ENCODE measurements at regions not wholly inside any gene's neighbourhood (a gene's known extent, or its start where the extent isn't known, plus 50 kb on each side); places are given as distances from the start of the nearest gene placed in this dataset.

- DNase-seq (ENCODE audit: low spot score), result no peak
These were observed 474.7 kb downstream of the ANKRD7 start for GRCh38 chr7:118699222-118699621.

- DNase-seq (ENCODE audit: low spot score), result no peak
These were observed 484.2 kb downstream of the ANKRD7 start for GRCh38 chr7:118708741-118709140.

DNA sequence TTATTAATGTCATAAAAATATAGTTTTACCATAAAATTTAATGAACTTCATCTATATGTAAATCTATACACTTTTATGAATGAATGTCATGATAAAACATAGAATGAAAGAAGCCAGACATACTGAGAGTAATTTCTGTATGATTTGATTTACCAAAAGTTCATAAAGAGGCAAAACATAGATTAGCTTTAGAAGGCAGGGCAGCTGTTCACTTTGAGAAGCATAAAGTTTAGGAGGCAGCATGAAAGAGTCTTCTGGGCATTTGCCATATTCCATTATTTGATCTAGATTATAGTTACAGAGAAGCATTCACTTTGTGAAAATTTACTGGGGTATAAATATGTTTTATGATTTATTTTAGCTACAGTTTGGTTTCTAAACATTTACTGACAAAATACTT, 487.2 kb downstream of the ANKRD7 start:
- no peak for DNase-seq (ENCODE audit: low spot score)

DNA sequence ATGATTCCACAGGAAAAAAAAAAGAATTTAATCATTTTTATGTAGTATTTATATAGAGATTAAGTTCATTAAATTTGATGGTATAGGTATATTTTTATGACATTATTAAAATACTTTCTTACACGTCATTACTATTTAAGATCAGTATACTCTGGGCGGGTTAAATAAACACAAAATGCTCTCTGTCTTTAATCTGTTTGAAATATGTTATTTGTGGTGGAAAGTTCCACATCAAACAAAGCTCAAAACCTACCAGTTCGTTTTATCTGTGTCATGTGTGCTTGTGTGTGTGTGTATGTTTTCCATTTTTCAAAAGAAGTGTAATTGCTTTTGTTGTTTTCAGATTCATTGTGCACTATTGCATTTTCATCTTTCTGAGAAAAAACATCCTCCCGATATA, 488.5 kb downstream of the ANKRD7 start:
- no peak for DNase-seq (ENCODE audit: low spot score)

GRCh38 chr7:118720632-118721031, 496.1 kb downstream of the ANKRD7 start:
- no peak for DNase-seq (ENCODE audit: low spot score)

- no peak for DNase-seq (ENCODE audit: low spot score)
These were observed 507.4 kb downstream of the ANKRD7 start for GRCh38 chr7:118731854-118732253.

DNA sequence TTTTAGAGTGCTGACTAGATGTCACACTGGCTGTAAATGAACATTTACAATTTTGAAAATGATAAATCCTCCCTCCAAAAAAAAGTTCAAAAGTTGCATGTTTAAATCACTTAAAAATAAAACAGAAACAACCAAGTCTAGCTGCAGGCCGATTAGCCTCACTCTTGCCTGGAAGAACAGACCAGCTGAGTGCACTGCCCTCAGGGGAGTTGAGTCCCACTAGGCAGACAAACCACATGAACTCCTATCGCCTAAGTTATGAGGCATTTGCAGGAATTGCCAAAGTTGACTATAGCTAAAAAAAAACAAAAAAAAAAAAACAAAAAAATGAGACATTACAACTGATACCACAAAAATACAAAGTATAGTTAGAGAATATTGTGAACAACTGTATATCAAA, 510.0 kb downstream of the ANKRD7 start:
- no peak for DNase-seq (ENCODE audit: low spot score)

DNA sequence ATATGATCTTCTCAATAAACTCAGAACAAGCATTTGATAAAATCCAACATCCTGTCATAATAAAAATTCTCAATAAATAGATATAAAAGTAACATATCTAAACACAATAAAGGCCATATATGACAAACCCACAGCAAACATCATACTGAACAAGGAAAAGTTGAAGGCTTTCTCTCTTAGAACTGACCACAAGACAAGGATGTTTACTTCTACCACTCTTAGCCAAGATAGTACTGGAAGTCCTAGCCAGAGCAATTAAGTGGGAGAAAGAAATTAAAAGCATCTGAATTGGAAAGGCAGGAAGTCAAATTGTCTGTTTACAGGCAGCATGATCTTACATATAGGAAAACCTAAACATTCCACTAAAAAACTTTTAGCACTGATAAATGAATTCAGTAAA, 510.9 kb downstream of the ANKRD7 start:
- DNase-seq (ENCODE audit: low spot score), result no peak

DNA sequence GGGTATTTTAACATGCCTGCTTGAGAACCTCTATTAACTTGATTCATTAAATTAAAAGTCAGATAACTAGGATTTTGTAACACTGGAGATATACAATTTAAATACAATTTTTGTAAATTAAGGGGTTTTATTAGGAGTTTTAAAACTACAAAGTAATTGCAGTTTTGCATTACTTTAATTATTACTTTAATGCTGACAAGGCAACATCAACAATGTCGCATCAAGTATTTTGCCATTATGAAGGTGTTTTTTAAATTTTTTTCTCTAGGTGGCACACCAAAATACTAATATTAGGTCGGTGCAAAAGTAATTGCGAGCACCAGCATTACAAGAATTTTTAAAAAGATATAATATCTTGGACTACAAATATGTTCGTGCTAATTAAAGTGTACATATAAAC, 513.4 kb downstream of the ANKRD7 start:
- DNase-seq (ENCODE audit: low spot score), result no peak

DNA sequence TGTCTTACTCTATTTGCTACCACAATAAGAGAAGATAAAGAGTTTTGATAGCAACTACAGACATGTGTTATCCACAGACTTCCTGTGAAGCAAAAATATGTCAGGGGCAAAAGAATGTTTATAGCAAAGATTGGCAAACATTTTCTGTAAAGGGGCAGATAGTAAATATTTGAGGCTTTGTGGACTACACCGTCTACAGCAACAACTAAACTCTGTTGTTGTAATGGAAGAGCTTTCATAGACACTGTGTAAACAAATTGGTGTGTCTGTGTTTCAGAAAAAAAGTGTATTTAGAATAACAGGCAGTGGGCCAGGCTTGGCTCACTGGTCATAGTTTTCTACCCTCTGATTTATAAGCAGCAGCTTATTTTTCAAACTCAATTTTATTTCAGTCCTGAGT, 521.4 kb downstream of the ANKRD7 start:
- DNase-seq (ENCODE audit: low spot score), result no peak

GRCh38 chr7:118747473-118747872, 523.0 kb downstream of the ANKRD7 start:
- no peak for DNase-seq (ENCODE audit: low spot score)

DNA sequence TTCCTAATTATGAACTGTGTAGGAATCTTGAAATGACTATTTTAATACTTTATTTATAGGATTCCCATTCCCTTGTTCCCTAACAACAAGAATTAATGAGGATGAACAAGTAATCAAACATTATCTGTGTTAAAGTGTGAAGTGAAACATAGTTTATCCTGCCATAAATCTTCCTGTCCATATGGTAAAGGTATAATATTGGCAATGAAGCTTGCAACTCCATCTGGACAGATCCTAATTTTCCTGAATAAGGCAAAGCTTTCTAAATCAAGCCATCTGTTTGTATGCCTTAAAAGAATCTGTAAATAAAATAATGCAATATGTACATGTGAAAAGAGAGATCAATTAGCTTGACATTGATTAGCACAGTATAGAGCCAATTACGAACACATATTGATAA, 529.0 kb downstream of the ANKRD7 start:
- no peak for DNase-seq (ENCODE audit: low spot score)

DNA sequence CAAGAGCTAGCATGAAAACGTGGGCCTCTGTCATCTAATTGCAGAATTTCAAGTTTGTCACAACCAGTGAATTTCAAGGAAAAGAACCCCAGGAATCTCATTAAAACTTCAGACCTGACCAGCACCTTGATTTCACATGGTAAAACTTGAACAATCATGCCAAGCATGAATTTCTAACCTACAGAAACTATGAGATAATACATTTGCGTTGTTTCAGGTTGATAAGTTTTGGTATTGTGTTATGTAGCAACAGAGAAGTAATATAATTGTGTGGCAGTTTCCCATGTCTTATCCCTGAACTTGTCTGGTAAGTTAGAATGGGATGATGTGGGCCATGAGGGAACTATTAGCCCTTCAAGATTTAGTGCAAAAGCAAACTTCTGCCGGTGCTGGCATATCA, 530.1 kb downstream of the ANKRD7 start:
- DNase-seq (ENCODE audit: low spot score), result no peak

DNA sequence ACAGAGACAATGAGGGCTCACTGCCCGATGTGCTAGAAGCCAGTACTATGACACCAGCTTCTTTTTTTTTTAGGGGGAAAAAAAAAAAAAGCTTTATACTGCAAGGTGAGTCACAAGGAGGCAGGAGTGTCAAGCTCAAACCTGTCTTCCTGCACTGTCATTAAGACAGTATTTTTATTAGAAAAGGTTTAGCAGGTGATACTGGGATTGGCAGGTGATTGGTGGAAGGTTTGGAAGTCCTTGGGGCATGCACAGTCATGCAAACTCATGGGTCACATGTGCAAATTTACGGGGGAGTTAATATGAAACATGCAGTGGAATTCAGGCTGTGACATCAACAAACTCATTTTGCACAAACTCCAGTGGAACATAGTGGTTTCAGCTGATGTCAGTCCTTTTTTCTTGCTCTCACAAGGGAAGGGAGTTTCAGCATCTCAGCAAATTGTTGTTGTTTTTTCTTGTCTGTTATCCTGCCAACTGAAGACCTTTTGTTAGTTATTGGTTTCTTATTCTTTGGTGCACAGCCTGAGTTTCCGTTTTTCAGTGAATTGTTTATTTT, 530.6 kb downstream of the ANKRD7 start:
- DNase-seq (ENCODE audit: low spot score), result no peak

DNA sequence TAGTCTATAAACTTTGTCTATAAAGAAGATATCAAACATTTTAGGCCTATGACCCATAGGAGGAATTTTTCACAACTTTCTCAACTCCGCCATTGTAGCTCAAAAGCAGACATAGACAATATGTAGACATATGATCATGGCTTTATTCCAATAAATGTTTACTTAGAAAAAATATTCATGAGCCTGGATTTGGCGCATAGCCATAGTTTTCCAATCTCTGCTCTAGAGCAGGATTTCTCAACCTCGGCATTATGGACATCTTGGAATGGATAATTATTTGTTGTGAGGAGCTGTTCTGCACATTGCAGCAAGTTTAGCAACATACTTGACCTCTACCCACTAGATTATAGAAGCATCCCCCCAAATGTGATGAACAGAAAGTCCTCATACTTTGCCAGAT, 532.6 kb downstream of the ANKRD7 start:
- no peak for DNase-seq (ENCODE audit: low spot score)

DNA sequence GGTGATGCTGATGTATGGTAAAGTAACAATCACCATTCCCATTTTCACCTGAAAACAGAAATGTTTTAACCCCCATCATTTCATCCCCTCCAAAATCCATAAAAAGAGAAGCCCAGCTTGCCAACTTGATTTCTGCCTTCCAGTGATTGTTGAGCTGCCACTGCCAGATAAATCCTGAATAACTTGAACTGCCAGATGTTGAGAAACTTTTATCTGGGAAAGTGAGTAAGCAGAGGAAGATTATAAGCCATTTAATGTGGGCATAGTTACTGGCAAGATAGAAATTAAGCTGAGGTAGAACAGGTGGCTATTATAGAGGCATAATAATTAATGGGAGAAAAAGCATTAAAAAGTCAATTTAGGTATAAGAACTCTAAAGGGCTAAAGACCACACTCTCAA, 534.1 kb downstream of the ANKRD7 start:
- DNase-seq (ENCODE audit: low spot score), result no peak

DNA sequence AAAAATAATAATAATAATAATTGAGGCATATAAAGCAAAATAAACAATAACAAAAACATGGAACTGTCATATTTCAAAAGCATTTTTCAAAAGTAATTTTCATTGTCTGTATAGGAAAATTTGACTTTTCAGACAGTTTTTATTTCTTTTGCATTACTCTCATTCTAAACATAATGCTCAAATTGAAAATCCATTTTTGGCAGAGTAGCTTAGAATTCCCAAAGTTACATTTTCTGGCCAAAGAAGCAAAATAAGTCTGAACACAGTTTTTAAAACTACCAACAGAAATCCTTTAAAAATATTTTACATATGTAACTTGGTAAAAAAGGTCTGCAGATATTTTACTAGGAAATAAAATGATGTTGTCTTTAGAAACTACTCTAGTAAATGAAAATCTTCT, 535.4 kb downstream of the ANKRD7 start:
- DNase-seq (ENCODE audit: low spot score), result no peak

DNA sequence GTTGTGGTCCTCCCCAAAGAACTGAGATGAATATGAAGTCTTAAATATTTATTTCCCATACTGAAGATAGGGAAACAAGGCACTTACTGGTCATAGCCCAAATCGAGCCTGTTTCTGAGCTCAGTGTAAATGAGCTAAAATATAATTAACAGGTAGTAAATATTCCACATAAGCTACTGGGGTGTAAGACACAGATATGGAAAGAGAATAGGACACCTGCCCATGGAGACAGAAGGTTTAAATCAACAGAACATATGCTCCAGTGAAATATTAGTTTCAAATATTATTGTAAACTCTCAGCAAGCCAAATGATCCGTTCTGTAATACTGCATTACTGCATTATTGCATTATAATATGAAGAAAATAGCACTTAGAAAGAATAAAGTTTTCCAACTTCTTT, 537.9 kb downstream of the ANKRD7 start:
- DNase-seq (ENCODE audit: low spot score), result no peak

DNA sequence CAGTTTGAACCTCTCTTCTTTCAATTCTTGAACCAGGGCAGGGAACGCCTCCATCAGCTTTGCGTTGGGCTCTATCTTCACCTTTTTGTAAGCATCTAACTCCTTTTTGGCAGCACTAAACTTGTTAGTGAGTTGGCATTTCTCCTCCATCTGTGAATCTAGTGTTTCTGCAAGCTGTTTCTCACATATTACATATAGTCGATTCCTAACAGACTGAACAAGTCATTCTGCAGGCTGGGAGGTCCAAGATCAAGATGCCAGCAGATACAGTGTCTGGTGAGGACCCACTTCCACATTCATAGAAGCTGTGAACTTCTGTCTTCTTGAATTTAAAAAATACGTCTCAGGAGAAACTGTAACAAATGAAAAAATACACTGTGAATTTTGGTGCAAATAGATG, 539.7 kb downstream of the ANKRD7 start:
- DNase-seq (ENCODE audit: low spot score), result no peak

DNA sequence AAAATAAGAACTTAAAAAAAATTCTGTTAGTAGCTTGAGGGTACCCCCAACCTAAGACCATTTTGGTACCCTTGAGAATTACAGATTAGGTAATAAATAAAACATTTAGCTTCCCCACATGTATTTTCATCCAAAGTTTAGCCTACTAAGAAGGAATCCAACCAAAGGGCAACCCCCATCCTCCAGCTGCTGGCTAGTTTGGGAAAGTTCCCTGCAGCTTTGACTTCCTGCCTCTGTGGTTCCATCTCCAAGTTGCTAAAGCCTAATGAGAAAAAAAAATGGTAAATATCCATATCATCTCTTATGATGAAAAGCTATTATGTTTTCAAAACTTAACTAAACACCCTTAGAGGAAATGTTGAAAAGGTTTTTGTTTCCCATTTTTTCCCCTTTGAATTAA, 547.2 kb downstream of the ANKRD7 start:
- no peak for DNase-seq (ENCODE audit: low spot score)

DNA sequence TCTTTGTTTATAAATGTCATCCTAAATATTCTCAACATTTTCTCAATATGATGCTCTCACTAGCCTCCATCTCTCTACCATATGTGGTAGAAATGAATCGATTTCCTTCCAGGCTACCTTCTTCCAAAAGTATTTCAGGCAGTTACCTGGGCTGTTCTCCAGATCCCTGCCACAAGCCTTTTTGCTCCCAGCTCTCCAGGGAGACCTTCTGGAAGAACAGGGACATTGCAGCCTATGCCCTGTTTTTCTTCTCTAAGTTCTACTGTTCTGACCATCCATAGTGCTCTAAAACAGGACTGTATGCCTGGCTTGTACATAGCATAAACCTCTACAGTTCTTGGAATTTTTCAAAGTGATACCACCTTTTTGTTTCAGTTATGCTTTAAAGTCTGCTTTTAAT, 552.8 kb downstream of the ANKRD7 start:
- DNase-seq (ENCODE audit: low spot score), result no peak

DNA sequence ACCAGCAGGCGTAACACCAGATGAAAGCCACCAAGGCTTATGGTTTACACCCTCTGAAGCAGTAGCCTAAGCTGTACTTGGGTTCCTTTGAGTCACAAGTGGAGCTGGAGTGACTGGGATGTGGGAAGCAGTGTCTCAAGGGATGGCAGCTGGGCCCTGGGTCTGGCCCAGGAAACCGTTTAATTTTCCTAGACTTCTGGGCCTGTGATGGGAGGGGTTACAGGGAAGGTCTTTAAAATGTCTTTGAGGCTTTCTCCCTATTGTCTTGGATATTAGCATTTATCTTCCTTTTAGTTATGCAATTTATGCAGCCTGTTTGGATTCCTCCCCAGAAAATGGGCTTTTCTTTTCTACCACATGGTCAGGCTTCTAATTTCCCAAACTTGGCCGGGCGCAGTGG, 568.2 kb downstream of the ANKRD7 start:
- no peak for DNase-seq (ENCODE audit: low spot score)

DNA sequence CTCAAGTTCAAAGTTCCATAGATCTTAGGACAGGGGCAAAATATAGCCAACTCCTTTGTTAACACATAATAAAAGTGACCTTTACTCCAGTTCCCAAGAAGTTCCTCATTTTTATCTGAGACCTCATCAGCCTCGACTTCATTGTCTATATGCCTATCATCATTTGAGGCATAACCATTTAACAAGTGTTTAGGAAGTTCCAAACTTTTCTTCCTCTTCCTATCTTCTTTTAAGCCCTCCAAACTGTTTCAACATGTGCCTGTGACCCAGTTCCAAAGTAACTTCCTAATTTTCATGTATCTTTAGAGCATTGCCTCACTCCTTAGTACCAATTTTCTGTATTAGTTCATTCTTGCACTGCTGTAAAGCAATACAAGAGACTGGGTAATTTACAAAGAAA, 569.1 kb downstream of the ANKRD7 start:
- DNase-seq (ENCODE audit: low spot score), result no peak

DNA sequence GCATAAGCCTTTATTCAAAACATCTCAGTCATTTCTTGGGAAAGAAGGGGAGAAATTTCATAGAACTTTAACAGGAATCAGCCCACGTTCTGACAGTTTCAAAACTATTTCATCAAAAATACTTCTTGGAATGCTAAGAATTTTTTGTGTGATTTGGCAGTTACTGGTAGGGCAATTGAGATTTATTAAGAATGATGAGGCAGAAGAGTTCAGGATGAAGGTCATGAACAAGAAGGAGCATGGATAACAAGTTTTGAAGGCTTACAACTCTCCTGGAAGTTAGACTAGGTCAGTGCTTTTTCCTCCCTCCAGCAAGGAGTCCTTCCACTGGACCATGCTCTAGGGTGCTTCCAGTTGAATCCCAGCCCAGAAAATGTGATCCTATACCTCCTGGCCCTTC, 569.9 kb downstream of the ANKRD7 start:
- DNase-seq (ENCODE audit: low spot score), result no peak

- no peak for DNase-seq (ENCODE audit: low spot score)
These were observed 576.9 kb downstream of the ANKRD7 start for GRCh38 chr7:118801366-118801765.

All from AG08396 (cell line).